SJSA1 (cell line): ENCODE measurements at regions not wholly inside any gene's neighbourhood (a gene's known extent, or its start where the extent isn't known, plus 50 kb on each side); places are given as distances from the start of the nearest gene placed in this dataset.
"Not testable (repeated sequence)": the region's sequence is repeated elsewhere in the genome, so short reads cannot be mapped to it uniquely, and the experiment has no call there.

Experiments
- DNase-seq, 2 experiments: peaks; one replicate each; pipeline ENCODE4 v3.0.0-alpha.2; 2015 to 2020; ENCODE audit warnings: low spot score in 2 of 2, low read depth in 1 of 2
- H3K27ac ChIP-seq: fragments of 250-450 bp; sonication (Bioruptor Pico); 2 replicates; pipeline ENCODE4 v1.5.1; 2020; ENCODE audit warnings: mild to moderate bottlenecking, moderate library complexity
- H3K27me3 ChIP-seq: fragments of 250-450 bp; sonication (Bioruptor Pico); replicated peaks from 2 replicates; pipeline ENCODE4 v1.5.1; 2020; ENCODE audit warnings: mild to moderate bottlenecking, moderate library complexity
- H3K36me3 ChIP-seq: fragments of 250-450 bp; sonication (Bioruptor Pico); 2 replicates; pipeline ENCODE4 v1.5.1; 2020; ENCODE audit warnings: mild to moderate bottlenecking
- H3K4me1 ChIP-seq: fragments of 250-450 bp; sonication (Bioruptor Pico); replicated peaks from 2 replicates; pipeline ENCODE4 v1.6.1; 2021; ENCODE audit warnings: mild to moderate bottlenecking
- H3K4me3 ChIP-seq: fragments of 250-450 bp; sonication (Bioruptor Pico); 2 replicates; pipeline ENCODE4 v1.5.1; 2020; ENCODE audit warnings: mild to moderate bottlenecking
- H3K9me3 ChIP-seq: fragments of 250-450 bp; sonication (Bioruptor Pico); replicated peaks from 2 replicates; pipeline ENCODE4 v1.5.1; 2020; ENCODE audit warnings: mild to moderate bottlenecking

GRCh38 chr2:210816769-210817168 is 260.4 kb downstream of the CPS1 start:
- Histone ChIP-seq H3K4me3 (no peak overlapping the region), H3K9me3 (no peaks in the 10 kb centered on the region), H3K36me3 (no peaks in the 10 kb centered on the region), H3K27me3 (no peaks in the 10 kb centered on the region; the same call in 1 of the 2 replicates), H3K4me1 (no peaks in the 10 kb centered on the region), H3K27ac (no peak overlapping the region)
- DNase-seq, result no peak

DNA sequence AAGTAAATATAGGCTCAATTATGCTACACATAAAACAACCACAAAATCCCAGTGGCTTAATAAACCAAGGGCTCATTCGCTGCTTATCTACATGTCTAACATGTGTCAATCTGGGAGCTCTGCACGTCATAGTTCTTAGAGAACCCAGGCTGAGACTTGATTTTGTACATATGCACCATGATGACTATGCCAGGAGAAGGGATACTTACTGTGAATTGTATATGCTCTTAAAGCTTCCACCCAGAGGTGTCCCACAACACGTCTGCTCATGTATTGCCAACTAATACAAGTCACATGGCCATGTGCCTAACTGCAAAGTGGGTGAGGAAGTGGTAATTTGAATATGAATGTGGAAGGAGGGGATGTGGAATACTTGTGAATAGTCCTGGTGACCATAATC is 262.1 kb downstream of the CPS1 start:
- H3K9me3 ChIP-seq, result no peaks in the 10 kb centered on the region
- no peak for DNase-seq
- H3K4me1 ChIP-seq, result no peaks in the 10 kb centered on the region
- no peak overlapping the region for H3K4me3 ChIP-seq
- H3K27me3 ChIP-seq, result no peaks in the 10 kb centered on the region; the same call in 1 of the 2 replicates
- no peak overlapping the region for H3K27ac ChIP-seq
- no peaks in the 10 kb centered on the region for H3K36me3 ChIP-seq

DNA sequence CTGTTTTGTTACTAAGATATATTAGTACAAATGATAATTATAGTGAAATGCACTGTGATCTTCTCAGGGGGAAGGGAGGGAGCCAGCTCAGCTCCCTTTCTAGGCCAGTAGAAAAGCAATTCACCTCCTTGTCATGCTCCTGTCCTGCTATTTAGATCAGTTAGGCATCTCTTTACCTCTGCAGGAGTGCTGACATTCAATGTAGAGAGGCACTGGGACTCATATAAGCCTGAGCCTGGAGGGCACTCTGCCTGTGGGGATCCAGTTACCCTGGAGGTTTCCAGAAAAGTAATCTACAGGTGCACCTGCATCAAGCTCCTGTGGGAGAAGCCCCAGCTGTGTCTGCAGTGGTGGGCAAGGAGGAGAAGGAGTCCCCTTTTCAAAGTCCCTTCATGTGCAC is 277.0 kb downstream of the CPS1 start:
- H3K4me3 ChIP-seq, result no peak overlapping the region

DNA sequence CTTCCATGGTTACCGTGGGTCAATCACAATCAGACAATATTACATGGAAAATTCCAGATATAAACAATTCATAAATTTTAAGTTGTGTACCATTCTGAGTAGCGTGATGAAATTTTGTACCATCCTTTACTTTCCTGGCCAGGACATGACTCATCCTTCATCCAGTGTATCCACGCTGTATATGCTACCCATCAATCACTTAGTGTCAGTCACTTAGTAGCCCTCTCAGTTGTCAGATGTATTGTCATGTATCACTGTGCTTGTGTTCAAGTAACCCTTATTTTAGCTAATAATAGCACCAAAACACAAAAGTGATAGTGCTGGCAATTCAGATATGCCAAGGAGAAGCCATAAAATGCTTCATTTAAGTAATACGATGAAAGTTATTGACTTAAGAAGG is 282.6 kb downstream of the CPS1 start:
- no peaks in the 10 kb centered on the region for H3K9me3 ChIP-seq
- H3K4me1 ChIP-seq, result no peaks in the 10 kb centered on the region
- no peak overlapping the region for H3K27ac ChIP-seq
- H3K27me3 ChIP-seq, result no peaks in the 10 kb centered on the region
- no peak overlapping the region for H3K4me3 ChIP-seq
- no peak for DNase-seq
- no peaks in the 10 kb centered on the region for H3K36me3 ChIP-seq

More for the DNA sequence above, 277.0 kb downstream of the CPS1 start:
- Histone ChIP-seq H3K36me3 (no peaks in the 10 kb centered on the region), H3K27me3 (no peaks in the 10 kb centered on the region), H3K27ac (no peak overlapping the region), H3K4me1 (no peaks in the 10 kb centered on the region), H3K9me3 (no peaks in the 10 kb centered on the region)
- no peak for DNase-seq

DNA sequence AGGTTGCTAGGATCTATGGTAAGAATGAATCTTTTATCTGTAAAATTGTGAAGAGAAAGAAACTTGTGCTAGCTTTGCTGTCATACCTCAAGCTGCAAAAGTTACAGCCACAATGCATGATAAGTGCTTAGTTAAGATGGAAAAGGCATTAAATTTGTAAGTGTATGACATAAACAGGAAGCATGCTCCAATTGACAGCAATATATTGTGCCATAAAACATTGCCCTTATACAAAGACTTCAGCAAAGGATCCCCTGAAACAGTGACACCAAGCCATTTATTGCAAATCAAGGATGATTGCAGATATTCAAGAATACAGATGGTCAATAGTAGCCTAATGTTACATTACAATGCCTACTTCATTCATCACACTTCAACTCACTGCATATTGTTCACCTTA is 283.1 kb downstream of the CPS1 start:
- DNase-seq, result no peak
- H3K9me3 ChIP-seq, result no peaks in the 10 kb centered on the region
- no peaks in the 10 kb centered on the region for H3K27me3 ChIP-seq
- H3K4me3 ChIP-seq, result no peak overlapping the region
- no peak overlapping the region for H3K27ac ChIP-seq
- H3K4me1 ChIP-seq, result no peaks in the 10 kb centered on the region
- H3K36me3 ChIP-seq, result no peaks in the 10 kb centered on the region

DNA sequence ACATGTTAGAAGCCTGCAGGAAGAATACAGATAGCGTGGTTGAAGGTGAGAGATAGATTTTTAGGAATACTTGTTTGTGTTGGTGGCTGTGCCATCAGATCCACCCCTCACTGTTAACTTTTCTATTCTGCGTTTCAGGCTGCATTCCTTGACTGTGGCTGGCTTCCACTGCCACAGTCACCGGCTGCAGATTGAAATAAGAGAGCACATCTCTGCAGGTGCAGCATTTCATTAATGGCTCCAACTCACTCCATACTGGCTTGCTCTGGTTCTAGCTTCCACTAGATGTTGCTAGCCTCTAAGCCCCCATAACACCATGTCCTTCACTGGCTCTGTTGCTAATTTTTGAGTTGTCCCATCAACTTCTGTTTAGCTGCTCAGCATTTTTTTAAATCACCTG is 286.5 kb downstream of the CPS1 start:
- no peak for DNase-seq
- H3K27me3 ChIP-seq, result no peaks in the 10 kb centered on the region
- no peaks in the 10 kb centered on the region for H3K9me3 ChIP-seq
- H3K4me1 ChIP-seq, result no peaks in the 10 kb centered on the region
- no peak overlapping the region for H3K4me3 ChIP-seq
- H3K27ac ChIP-seq, result no peak overlapping the region
- no peaks in the 10 kb centered on the region for H3K36me3 ChIP-seq

DNA sequence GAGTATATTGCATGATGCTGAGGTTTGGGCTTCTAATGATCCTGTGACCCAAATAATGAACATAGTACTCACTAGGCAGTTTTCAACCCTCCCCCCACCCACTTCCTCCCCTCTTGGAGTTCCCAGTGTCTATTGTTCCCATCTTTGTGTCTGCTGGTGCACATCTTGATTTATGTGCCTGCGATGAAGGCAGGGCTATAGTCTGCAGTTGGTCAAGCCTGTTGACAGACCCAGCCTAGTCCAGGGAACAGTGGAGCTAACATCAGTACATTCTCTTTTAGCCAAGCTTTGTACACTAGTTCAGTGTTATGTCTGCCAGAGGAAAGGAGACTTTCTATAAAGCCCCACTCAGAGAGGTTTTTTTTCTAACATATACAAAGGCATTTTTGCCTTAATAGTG is 287.6 kb downstream of the CPS1 start:
- no peak for DNase-seq
- Histone ChIP-seq H3K27me3 (no peaks in the 10 kb centered on the region), H3K27ac (no peak overlapping the region), H3K9me3 (no peaks in the 10 kb centered on the region), H3K36me3 (no peaks in the 10 kb centered on the region), H3K4me3 (no peak overlapping the region), H3K4me1 (no peaks in the 10 kb centered on the region)

- H3K9me3 ChIP-seq, result no peaks in the 10 kb centered on the region
- no peak for DNase-seq
- H3K27me3 ChIP-seq, result no peaks in the 10 kb centered on the region
- no peaks in the 10 kb centered on the region for H3K4me1 ChIP-seq
- no peak overlapping the region for H3K27ac ChIP-seq
- H3K36me3 ChIP-seq, result no peaks in the 10 kb centered on the region
- no peak overlapping the region for H3K4me3 ChIP-seq
Measured at GRCh38 chr2:210859314-210859713, 302.9 kb downstream of the CPS1 start.

DNA sequence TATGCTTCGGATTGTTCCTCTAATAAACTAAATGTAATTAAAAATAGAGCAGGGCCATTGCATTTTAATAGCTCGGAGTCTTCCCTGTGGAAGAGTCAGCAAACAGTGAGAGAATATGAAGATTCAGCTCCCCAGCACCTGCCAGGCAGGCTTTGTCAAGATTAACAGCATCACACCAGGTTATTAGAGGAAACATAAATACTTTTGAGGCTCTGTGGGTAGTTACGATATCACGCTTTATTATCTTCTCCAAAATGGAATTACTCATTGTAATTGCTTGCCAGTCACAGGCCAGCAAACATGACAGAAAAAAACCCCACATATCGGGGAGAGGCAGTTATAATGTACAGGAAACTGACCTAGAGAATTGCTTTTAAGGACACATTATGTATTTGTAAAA is 303.9 kb downstream of the CPS1 start:
- H3K27ac ChIP-seq, result no peak overlapping the region
- H3K4me1 ChIP-seq, result no peaks in the 10 kb centered on the region
- no peaks in the 10 kb centered on the region for H3K27me3 ChIP-seq
- no peak overlapping the region for H3K4me3 ChIP-seq
- DNase-seq, result no peak
- no peaks in the 10 kb centered on the region for H3K9me3 ChIP-seq
- H3K36me3 ChIP-seq, result no peaks in the 10 kb centered on the region

- no peak overlapping the region for H3K27ac ChIP-seq
- no peaks in the 10 kb centered on the region for H3K27me3 ChIP-seq
- H3K36me3 ChIP-seq, result no peaks in the 10 kb centered on the region
- H3K9me3 ChIP-seq, result no peaks in the 10 kb centered on the region
- H3K4me1 ChIP-seq, result no peaks in the 10 kb centered on the region
- no peak overlapping the region for H3K4me3 ChIP-seq
- DNase-seq, result no peak
Measured at GRCh38 chr2:210861038-210861665, 304.8 kb downstream of the CPS1 start.

DNA sequence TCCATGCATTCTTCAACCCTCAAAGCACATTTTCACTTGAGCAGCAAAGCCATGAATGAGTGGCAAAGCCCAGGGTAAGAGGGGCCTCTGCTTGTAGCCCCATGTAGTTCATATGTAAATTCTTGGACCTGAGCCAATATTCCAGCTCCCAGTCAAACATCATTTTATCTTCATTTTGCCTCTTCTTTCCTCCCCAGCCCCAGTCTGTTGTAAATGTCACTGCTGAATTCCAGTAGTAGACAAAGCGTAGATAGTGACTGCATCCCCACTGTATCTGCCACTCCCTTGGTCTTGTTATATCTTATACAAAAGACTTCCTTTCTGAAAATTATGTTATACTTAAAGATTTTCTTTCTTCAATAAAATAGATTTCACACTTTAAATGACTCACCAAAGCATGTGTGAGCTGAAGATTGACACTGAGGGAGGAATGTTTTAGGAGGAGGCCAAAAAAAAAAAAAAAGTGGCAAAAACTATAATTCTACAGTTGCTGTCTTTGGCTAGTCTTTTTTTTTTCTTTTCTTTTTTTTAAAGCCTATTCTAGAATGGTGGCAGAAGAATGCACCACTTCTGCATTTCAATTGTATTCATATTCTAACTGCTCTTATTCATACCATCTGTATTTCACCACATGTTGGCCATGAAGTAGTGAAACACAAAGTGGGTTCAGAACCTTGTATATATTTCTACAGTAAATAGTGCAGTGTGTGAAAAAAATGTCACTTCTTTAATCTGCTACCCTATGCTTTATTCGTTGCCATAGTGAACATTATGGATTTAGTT is 306.1 kb downstream of the CPS1 start:
- no peaks in the 10 kb centered on the region for H3K27me3 ChIP-seq
- H3K4me3 ChIP-seq, result no peak overlapping the region
- no peaks in the 10 kb centered on the region for H3K9me3 ChIP-seq
- no peak for DNase-seq
- no peaks in the 10 kb centered on the region for H3K4me1 ChIP-seq
- no peak overlapping the region for H3K27ac ChIP-seq
- H3K36me3 ChIP-seq, result no peaks in the 10 kb centered on the region

DNA sequence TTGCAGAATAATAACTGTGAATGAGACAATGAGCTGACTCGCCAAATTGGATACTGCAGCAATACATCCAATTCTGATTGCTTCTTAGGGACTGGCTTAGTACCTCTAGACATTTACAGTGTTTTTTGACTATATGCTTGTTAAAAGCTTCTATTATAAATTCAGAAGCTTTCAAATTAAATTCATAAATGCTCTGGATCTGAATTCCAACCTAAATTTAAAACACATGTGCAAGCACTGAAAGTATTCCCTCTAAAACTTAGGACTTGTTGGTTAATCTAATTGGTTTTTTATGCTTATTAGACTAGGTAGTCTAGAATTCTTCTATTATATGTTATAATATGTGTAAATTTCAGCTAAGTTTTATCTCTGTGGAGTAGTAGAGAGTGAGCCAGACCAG is 306.9 kb downstream of the CPS1 start:
- H3K4me1 ChIP-seq, result no peaks in the 10 kb centered on the region
- no peak overlapping the region for H3K4me3 ChIP-seq
- H3K36me3 ChIP-seq, result no peaks in the 10 kb centered on the region
- DNase-seq, result no peak
- H3K9me3 ChIP-seq, result no peaks in the 10 kb centered on the region
- H3K27ac ChIP-seq, result no peak overlapping the region
- no peaks in the 10 kb centered on the region for H3K27me3 ChIP-seq

GRCh38 chr2:210871566-210871965 is 315.2 kb downstream of the CPS1 start:
- not testable (repeated sequence) for H3K27ac ChIP-seq, H3K9me3 ChIP-seq, H3K36me3 ChIP-seq, DNase-seq, H3K27me3 ChIP-seq, H3K4me3 ChIP-seq, H3K4me1 ChIP-seq

DNA sequence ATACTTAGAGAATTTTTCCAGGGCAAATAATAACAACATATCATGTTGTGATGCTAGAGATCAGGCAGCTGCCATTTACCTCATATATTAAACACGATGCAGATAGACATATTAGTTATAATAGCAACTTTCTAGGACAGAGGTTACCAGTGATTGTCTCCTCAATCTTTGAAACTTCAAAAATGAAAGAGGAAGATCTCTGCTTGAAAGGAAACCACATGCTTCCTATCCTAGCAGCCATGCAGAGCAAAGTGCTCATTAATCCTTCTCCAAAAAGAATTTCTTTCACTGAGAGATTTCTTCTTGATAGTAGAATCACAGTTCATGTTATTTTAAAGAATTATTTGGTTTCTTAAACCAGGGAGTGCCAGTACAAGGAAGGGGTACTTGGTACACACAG is 317.2 kb downstream of the CPS1 start:
- H3K9me3 ChIP-seq, result no peaks in the 10 kb centered on the region
- DNase-seq, result no peak
- H3K36me3 ChIP-seq, result no peaks in the 10 kb centered on the region
- no peaks in the 10 kb centered on the region for H3K27me3 ChIP-seq
- H3K4me1 ChIP-seq, result no peaks in the 10 kb centered on the region
- H3K4me3 ChIP-seq, result no peak overlapping the region
- no peak overlapping the region for H3K27ac ChIP-seq

GRCh38 chr2:210884227-210884626 is 327.8 kb downstream of the CPS1 start:
- H3K4me1 ChIP-seq, result no peaks in the 10 kb centered on the region

More at GRCh38 chr2:210884227-210884626, 327.8 kb downstream of the CPS1 start:
- DNase-seq, result no peak
- Histone ChIP-seq H3K27ac (no peak overlapping the region), H3K9me3 (no peaks in the 10 kb centered on the region), H3K27me3 (no peaks in the 10 kb centered on the region), H3K4me3 (no peak overlapping the region), H3K36me3 (no peaks in the 10 kb centered on the region)
